Limb (tissue), 2 donors: ENCODE measurements at regions not wholly inside any gene's neighbourhood (a gene's known extent, or its start where the extent isn't known, plus 50 kb on each side); places are given as distances from the start of the nearest gene placed in this dataset.
A peak's percentile ranks its signal among the peaks of the same experiment; 100 is the strongest.
"Not testable (repeated sequence)": the region's sequence is repeated elsewhere in the genome, so short reads cannot be mapped to it uniquely, and the experiment has no call there.

Source experiments
- DNase-seq, 2 donors: peaks; one replicate each; pipeline ENCODE4 v3.0.0-alpha.2; 2016; ENCODE audit errors: extremely low spot score in 2 of 2

- no peak for DNase-seq
Observed at GRCh38 chr2:5203134-5203755, 488.9 kb upstream of the SOX11 start.

- not testable (repeated sequence) for DNase-seq
Observed at GRCh38 chr2:5206742-5207141, 485.4 kb upstream of the SOX11 start.

- DNase-seq = no peak
Observed at GRCh38 chr2:5215989-5216607, 476.1 kb upstream of the SOX11 start.

- no peak for DNase-seq
Observed at GRCh38 chr2:5227062-5227699, 465.0 kb upstream of the SOX11 start.

GRCh38 chr2:5229574-5229973 is 462.6 kb upstream of the SOX11 start:
- no peak for DNase-seq

- DNase-seq = no peak
Observed at GRCh38 chr2:5230444-5230843, 461.7 kb upstream of the SOX11 start.

GRCh38 chr2:5230855-5231254 is 461.3 kb upstream of the SOX11 start:
- no peak for DNase-seq

- no peak for DNase-seq
Observed at GRCh38 chr2:5231287-5231686, 460.9 kb upstream of the SOX11 start.

GRCh38 chr2:5234563-5234962 is 457.6 kb upstream of the SOX11 start:
- DNase-seq = no peak

GRCh38 chr2:5235701-5236100 is 456.5 kb upstream of the SOX11 start:
- no peak for DNase-seq

GRCh38 chr2:5236249-5236648 is 455.9 kb upstream of the SOX11 start:
- peak in 1 of 2 donors; percentile 7 for DNase-seq

- no peak for DNase-seq
Observed at GRCh38 chr2:5242751-5243150, 449.4 kb upstream of the SOX11 start.

- DNase-seq = no peak
Observed at GRCh38 chr2:5250482-5250881, 441.7 kb upstream of the SOX11 start.

- DNase-seq = no peak
Observed at GRCh38 chr2:5253263-5253662, 438.9 kb upstream of the SOX11 start.

- DNase-seq = no peak
Observed at GRCh38 chr2:5254791-5255332, 437.3 kb upstream of the SOX11 start.

GRCh38 chr2:5263291-5263690 is 428.9 kb upstream of the SOX11 start:
- no peak for DNase-seq

GRCh38 chr2:5264361-5264760 is 427.8 kb upstream of the SOX11 start:
- DNase-seq = no peak

- no peak for DNase-seq
Observed at GRCh38 chr2:5285061-5285460, 407.1 kb upstream of the SOX11 start.

- DNase-seq = no peak
Observed at GRCh38 chr2:5285872-5286769, 406.1 kb upstream of the SOX11 start.

GRCh38 chr2:5287558-5288334 is 404.4 kb upstream of the SOX11 start:
- no peak for DNase-seq
